ENCODE measurements at regions not wholly inside any gene's neighbourhood (a gene's known extent, or its start where the extent isn't known, plus 50 kb on each side); places are given as distances from the start of the nearest gene placed in this dataset.
"Not testable (repeated sequence)": the region's sequence is repeated elsewhere in the genome, so short reads cannot be mapped to it uniquely, and the experiment has no call there.

DNA sequence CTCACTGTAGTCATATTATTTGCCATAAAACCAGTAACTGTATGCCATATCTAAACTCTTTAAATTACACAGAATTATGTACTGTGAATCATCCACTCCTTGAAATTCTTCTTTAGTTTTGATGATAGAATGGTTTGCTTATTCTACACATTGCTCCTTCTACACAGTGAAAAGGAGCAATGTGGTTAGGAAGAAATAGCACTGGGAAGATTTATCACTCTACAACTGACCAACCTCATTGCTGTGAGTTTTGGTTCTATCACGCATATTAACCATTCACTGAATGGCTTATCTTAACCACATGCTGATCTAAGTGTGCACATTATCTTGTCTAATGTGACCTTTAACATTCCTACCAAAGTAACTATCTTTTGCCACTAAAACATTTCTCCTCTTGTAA, 415.7 kb upstream of the NDST4 start:
- DNase-seq = no peak

DNA sequence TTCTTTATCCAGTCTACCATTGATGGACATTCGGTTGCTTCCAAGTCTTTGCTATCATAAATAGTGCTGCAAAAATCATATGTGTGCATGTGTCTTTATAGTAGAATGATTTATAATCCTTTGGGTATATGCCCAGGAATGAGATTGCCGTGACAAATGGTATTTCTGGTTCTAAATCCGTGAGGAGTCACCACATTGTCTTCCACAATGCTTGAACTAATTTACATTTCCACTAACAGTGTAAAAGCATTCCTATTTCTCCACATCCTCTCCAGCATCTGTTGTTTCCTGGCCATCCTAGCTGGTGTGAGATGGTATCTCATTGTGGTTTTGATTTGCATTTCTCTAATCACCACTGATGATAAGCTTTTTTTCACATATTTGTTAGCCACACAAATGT, 406.1 kb upstream of the NDST4 start:
- not testable (repeated sequence) for DNase-seq

DNA sequence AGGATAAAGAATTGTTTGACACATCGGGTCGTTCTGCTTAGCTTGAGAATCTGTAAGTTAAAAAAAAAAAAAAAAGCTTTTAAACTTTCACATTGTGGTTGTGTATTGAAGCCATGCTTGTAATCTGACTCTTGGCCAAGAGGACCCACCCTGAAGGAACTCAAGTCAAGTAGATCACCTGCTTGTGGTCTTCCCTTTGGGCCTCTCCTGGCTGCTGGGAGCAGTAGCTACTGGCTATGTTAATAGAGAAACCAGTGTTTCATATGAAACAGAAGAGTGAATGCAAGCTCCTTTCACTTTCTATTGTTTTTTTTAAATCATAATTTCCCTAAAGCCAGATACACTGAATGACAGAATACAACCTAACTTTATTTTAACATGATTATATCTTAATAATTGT, 402.4 kb upstream of the NDST4 start:
- no peak for DNase-seq

DNA sequence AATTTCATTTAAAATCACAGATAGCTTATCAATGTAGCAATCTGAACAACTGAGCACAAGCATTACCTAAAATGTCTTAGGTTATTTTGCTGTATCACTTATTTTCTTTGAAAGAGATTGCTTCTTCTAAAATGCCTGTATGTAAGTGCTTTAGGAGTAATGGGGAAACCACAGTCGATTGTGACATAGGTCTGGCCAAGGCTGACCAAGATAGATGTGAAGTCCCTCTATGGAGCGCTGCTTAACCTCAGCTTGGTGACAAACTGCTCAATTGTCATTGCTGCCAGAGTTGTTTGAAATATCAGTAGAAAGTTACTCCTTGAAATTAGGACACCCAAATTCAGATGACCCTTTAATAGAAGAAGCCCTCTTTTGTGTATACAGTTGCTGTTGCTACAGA, 401.9 kb upstream of the NDST4 start:
- DNase-seq = no peak

DNA sequence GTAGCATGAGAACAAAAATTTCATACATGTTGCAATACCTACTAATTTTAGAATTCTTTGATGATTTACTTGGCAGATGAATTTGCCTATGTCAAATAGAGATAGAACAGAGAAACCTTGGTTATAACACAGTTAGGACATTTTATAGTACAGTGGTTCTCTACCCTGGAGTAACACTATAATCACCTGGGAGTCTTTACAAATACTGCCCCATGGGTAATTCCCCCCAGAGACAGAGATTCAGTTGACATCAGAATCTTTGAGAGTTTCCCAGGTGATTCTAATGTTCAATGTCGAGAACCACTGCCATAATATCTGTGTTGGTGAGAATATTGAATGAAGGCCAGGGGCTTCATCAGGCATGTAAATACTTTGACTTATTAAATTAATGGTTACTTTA, 401.3 kb upstream of the NDST4 start:
- DNase-seq = no peak

DNA sequence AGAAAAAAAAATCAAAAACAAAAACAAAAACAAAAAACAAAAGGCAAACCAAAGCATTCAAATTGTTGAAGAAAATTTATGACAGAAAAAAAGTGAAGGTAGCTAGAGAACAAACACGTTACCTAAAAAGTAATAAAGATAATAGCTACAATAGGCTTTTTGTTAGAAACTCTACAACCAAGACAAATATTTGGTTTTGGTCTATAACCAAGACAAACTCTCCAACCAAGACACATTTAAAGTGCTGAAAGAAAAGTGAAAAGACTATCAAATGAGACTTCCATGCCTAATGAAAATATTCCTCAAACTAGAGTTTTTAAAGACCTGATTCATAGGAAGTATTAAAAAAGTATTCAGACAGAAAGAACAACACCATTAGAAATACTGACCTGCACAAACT, 391.9 kb upstream of the NDST4 start:
- no peak for DNase-seq

DNA sequence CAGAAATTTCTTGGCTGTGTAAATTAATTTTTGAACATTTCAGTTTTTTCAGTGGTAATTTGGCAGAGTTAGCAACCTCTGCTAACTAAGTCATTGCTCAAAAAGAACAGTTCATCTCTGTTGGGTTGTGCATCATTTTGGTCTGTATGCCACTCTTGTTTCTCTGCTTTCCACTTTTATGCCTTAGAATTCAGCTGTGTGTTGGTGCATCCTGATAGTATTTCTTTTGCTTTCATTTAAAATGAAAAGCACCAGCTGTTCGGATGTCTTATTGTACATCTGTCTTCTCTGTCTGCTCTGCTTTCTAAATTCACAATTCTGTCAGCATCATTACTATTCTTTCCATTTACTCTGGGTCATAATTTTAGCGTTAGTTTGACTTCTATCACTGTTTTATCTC, 388.2 kb upstream of the NDST4 start:
- no peak for DNase-seq

DNA sequence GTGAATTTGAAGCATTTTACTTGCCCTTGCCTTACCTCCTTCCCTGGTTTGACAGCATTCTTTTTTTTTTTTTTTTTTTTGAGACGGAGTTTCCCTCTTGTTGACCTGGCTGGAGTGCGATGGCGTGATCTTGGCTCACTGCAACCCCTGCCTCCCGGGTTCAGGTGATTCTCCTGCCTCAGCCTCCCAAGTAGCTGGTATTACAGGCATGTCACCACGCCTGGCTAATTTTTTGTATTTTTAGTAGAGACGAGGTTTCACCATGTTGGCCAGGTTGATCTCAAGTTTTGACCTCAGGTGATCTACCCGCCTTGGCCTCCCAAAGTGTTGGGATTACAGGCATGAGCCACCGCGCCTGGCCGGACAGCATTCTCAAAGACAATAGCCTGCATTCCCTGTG, 380.4 kb upstream of the NDST4 start:
- DNase-seq = not testable (repeated sequence)

DNA sequence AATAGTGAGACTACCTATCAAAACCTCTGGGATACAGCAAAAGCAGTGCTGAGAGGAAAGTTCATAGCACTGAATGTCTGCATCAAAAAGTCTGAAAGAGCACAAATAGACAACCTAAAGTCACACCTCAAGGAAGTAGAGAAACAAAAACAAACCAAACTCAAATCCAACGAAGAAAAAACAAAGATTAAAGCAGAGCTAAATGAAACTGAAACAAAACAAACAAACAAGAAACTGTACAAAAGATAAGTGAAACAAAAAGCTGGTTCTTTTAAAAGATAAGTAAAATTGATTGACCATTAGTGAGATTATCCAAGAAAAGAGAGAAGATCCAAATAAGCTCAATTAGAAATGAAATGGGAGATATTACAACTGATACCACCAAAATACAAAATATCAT, 378.3 kb upstream of the NDST4 start:
- no peak for DNase-seq

DNA sequence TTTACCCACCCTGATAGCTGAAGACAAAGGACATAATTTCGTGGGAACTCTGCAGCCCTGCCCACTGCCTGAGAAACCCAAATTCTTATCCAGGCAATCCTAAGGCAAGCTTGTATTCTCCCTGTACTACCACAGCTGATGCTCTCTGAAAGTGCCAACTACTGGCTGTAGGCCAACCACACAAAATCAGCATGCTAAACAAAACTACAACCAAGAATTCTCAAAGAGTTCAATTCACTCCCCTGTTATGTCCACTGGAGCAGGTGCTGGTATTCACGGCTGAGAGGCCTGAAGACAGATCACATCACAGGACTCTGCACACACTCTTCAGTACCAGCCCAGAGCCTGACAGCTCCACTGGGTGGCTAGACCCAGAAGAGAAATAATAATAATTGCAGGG, 375.9 kb upstream of the NDST4 start:
- no peak for DNase-seq

DNA sequence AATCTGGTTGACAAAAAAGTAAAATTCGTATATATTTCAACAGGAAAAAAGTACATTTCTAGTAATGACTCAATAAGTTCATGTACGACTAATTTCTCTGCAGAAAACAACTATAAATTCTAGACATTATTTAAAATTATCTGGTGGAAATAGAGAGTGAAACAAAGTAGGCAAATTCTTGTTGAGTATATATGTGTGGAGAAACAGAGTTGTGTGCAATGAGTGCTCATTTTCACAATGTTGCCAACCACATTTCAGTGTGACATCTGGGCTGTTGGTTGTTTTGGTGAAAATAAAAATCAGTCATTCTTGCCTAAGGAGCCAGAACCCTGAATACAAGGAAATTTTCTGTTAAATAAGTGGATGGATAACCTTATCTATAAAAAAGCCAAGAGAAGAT, 372.0 kb upstream of the NDST4 start:
- DNase-seq = no peak

DNA sequence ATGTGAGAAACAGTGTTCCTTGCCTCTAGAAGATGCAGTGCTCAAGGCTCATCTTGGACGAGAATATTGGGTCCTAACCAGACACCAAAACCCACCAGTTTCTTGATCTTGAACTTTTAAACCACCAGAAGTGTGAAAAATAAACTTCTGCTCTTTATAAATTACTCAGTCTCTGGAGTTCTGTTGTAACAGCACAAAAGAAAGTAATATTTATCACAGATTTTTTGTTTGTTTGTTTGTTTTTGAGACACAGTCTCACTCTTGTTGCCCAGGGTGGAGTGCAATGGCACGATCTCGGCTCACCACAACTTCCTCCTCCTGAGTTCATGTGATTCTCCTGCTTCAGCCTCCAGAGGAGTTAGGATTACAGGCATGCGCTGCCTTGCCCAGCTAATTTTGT, 371.1 kb upstream of the NDST4 start:
- DNase-seq = no peak

DNA sequence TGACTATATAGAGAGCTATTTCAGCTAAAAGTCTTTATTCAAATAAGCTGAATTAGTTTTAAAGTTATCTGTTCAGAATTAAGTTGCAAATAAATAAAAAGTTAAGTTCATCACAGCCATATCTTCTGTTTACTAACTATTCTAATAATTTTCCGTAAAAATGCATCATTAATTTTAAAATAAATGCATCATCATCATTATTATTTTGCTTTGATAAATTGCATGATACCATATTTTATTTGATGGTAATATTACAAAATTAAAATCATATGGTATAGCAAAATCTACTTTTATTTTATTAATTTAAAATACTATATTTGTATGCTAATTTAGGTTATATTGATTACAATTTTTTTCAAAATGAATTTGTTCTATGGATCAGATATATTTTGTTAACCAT, 357.3 kb upstream of the NDST4 start:
- no peak for DNase-seq

DNA sequence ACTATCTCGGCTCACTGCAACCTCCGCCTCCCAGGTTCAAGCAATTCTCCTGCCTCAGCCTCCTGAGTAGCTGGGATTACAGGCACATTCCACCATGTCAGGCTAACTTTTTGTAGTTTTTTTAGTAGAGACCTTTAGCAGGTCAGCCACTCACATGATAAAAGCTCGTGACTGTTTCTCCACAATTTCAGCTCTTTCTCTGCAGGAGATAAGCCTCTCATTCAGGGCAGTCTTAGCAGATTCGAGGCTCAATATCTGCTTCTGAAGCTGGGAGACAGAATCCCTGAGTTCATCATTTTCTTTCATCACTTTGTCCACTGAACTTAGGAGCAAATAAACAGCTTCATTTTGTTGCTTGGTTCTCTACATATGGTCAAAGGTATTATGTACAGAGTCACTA, 345.9 kb upstream of the NDST4 start:
- DNase-seq = not testable (repeated sequence)

DNA sequence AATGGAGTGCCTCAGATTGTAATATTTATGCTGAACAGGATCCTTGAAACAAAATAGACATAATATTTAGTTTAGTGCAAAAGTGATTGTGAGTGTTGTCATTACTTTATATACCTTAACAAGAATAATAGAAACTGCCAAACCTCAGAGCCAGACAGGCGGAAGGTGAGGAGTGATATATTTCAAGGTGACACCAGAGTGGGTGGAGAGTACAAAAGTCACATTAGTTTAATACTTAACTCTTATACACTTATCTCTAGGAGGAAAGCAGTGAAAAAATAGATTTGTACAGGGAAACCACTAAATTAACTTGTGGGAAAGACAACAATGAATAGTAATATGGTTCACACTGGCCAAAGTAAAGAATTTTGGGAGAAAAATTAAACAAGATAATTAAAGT, 342.8 kb upstream of the NDST4 start:
- no peak for DNase-seq

DNA sequence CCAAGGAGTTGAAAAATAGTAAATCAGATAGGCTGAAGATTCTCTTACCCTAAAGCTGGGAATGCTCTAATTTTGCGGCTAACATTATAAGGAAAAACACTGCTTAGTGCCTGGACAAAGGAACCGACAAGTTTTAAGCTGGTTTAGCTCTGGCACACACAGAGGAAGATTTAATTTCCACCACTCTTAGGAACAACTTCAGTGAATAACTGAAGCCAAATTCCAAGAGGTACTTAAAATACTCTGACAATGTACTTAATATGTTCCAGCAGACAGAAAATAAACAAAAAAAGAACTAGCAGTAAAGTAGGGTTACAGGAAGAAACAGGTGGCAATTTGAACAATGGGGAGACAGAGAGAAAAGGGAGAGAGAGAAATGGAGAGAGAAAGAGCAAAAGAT, 340.8 kb upstream of the NDST4 start:
- DNase-seq = no peak

DNA sequence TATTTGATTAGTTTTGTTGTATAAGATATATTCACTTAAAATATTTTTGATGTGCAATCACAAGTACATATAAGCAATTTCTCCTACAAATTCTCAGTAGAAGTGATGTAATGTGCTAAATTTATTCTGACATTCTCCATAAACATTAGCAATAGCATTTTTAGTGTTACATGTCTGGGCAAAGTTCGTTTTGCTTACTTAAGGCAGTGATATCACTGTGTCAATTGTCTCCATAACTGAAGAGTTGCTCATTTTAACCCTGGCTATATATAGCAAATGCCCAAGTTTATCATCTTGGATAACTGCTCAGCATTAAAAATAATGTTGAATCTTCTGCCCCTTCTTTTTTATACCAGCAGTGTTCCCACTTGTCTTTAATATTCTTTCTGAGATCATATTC, 340.0 kb upstream of the NDST4 start:
- no peak for DNase-seq

DNA sequence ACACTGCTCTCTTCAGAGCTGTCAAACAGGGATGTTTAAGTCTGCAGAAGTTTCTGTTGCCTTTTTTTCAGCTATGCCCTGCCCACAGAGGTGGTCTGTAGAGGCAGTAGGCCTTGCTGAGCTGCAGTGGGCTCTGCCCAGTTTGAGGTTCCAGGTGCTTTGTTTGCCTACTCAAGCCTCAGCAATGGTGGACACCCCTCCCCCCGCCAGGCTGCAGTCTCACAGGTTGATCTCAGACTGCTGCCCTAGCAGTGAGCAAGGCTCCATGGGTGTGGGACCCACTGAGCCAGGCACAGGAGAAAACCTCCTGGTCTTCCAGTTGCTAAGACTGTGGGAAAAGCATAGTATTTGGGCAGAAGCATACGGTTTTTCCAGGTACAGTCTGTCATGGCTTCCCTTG, 338.8 kb upstream of the NDST4 start:
- DNase-seq = not testable (repeated sequence)

DNA sequence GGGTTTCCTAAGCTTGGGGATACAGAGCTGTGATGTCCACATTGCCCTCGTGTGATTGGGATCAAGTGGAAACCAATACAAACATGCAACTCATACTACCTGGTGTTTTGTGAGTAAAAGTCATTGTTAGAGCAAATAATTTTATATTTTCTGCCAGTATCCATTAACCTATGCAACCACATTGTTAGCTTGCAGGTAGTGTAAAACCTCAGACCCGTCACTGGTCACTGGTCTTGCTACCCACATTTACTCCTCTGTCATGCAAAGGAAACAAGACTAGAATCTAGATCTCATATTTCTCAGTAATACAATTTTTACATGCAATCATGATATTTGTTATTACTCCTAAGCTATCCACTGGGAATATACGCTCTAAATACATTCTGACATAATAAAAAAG, 324.3 kb upstream of the NDST4 start:
- no peak for DNase-seq

DNA sequence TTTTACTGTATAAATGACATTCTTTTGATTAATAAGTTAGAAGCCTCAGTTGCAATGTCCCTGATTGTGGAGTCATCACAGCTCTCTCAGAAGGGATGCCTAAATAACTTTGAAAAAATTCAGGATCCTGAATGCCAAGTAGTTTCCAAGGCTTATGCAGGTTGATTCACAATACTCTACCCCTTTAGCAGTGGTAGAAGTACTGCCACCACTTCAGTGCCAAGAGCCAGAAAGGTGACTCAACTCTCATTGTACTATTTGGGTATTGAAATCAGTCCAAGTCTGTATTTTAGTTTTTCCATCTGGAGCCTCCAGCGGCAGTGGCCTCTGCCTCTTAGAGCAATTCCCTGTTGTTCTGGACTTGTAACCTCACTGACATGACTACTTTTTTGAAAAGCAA, 320.1 kb upstream of the NDST4 start:
- no peak for DNase-seq

DNA sequence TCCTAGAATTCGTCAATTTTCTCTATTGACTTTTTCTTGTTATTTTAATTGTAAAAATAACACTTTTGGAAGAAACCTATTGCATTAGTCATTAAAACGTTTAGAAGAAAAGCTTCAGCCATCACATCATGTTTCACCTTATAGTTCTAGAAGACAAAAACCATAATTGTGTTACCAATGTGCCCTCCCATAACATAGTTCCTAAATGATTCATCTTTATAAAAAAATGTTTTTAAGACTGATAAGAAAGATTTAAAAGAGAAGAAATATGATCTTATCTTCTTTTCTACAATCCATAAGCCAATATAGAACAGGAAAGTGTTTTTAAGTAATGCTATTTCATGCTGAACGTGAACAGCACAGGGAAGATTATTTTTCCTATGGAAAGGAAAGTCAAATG, 316.6 kb upstream of the NDST4 start:
- no peak for DNase-seq

DNA sequence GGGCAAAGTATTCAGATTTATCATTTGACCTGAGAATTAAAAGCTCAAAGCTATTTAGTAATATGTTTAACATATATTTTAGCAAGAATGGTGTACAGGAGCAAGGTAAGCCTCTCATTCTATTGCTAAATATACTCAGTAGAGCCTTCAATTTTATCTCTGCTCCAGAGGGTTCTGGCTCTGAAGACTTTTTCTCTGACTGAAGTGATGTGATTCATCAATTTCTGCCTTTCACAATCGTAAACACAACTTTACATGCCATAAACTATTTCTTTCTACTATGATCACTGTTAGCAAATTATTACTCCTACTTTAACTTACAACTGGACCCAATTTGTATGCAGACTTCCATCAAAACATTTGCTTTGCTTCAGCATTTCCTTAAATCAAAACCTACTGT, 315.0 kb upstream of the NDST4 start:
- no peak for DNase-seq

DNA sequence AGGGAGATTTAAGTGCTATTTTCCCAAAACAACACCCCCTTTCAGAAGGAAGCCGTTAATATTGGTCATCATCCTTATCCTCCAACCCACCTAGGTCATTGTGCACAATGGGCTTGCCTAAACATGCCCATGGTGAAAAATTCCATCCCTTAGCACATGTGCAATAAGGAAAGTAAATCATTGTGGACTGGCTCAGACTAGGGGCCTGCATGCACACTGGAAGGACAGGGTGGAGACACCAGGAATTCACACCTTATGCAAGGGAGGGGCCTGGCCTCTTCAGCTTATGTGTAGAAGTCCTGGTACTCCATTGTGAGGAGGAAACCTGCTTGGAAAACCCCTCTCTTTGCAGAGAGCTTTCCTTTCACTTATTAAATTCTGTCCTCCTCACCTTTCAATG, 311.4 kb upstream of the NDST4 start:
- DNase-seq = no peak

DNA sequence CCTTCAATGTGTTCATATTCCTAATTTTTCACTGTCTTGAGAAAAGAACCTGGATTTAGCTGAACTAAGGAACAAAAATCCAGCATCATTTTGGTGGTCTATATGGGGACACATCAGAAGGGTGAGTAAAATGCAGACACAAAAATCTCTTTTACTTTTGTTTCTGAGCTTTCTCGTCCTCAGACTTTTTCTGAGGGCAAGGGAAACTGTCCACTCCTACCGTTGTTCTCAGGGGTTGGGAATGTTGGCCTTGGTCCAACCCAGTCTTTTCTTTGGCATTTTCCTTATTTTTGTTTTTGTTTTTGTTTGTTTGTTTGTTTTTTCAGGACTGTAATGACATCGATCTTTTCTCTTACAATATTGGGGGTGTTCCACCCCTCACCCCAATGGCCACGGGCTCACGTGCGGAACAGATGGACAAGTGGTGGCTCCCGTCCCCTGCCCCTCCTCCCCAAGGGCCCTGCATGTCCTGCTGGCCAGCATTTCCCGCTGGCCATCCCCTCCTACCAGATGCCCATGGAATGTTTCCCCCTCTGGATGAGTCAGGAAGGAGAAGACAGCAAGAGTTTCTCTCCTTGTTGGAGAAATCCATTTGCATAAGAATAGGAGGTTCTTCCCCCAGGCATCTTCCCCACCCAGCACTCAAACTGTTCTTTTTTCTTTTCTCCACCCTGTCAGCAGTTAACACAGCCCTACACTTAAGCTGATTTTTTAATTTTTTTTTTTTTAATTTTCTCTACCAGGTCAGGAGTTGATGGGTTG, 305.4 kb upstream of the NDST4 start:
- DNase-seq = no peak

DNA sequence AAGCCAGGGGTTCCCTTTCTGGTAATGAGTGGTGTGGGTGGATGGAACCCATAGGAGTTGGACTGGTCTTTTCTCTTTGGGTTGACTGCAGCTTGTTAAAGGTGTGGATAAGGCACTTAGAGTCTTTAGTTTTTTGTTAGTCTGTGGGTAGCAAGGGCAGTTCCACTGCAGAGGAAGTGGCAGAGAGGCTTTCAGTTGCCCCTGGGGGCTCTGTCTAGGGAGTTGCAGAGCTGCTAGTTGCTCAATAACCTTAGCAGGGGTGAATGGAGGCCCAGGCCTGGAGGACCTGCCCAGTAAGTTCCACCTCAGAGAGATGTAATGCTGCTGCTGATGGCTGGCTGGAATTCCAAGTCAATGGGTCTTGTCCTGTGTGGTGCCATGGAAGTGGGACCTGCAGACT, 282.6 kb upstream of the NDST4 start:
- DNase-seq = no peak

DNA sequence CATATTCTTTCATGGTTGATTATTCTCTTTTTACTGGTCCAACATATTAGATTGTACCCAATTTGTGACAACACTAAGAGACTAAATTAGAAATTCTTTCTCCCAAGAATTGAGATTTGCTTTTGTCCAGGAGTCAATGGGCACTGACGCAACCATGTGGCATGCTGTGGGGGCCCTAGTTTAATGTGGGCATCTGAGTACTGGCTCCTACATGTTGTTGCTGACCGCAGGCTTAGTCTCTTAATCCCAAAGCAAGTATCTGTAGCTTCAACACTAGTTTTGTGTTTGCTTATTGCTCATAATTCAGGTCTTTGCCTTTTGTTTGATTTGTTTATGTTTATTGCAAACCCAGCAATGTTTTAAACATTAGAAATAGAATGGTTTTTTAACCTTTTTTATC, 263.4 kb upstream of the NDST4 start:
- DNase-seq = no peak
